ENCODE measurements at regions not wholly inside any gene's neighbourhood (a gene's known extent, or its start where the extent isn't known, plus 50 kb on each side); places are given as distances from the start of the nearest gene placed in this dataset.

GRCh38 chr7:69035826-69036225 is 562.4 kb upstream of the AUTS2 start:
- TF ChIP-seq, protein P1, sequence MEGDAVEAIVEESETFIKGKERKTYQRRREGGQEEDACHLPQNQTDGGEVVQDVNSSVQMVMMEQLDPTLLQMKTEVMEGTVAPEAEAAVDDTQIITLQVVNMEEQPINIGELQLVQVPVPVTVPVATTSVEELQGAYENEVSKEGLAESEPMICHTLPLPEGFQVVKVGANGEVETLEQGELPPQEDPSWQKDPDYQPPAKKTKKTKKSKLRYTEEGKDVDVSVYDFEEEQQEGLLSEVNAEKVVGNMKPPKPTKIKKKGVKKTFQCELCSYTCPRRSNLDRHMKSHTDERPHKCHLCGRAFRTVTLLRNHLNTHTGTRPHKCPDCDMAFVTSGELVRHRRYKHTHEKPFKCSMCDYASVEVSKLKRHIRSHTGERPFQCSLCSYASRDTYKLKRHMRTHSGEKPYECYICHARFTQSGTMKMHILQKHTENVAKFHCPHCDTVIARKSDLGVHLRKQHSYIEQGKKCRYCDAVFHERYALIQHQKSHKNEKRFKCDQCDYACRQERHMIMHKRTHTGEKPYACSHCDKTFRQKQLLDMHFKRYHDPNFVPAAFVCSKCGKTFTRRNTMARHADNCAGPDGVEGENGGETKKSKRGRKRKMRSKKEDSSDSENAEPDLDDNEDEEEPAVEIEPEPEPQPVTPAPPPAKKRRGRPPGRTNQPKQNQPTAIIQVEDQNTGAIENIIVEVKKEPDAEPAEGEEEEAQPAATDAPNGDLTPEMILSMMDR (conservative IDR thresholded peaks at IDR 0.05 in 1 of 2, IDR thresholded peaks at IDR 0.05 in 1 of 2; ENCODE audit: low read depth in 1 of 2, low read length in 2 of 2), result no peak
- TF ChIP-seq EZH2 (IDR thresholded peaks at IDR 0.05; ENCODE audit: low read length, missing control alignments), result no peak

All from fibroblast of lung (primary cell).